Hypothalamus (tissue), 51 donors: ENCODE measurements at regions not wholly inside any gene's neighbourhood (a gene's known extent, or its start where the extent isn't known, plus 50 kb on each side); places are given as distances from the start of the nearest gene placed in this dataset.
"Not testable (repeated sequence)": the region's sequence is repeated elsewhere in the genome, so short reads cannot be mapped to it uniquely, and the experiment has no call there.

Source experiments
- DNase-seq, 51 donors: peaks; one replicate each; lab custom pipeline; 2025; lab: John Stamatoyannopoulos, UW

DNA sequence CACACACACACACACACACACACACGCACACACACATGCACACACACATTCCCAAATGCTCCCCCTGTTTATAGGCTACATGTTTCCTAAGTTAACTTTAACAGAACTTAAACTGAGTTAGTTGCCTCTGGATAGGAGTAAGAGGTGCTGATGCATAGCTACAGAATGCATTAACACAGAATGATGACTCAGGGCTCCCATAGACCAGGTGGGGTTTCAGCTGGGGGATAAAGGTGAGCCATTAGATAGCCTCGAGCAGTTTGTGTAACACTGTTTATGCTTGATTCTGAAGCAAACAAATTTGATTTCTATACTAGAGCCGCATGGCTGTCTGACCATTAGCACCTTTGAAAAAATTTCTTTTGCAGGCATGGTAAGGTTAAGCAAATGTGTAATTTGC is 741.0 kb downstream of the PLCL1 start:
- DNase-seq, result no peak

DNA sequence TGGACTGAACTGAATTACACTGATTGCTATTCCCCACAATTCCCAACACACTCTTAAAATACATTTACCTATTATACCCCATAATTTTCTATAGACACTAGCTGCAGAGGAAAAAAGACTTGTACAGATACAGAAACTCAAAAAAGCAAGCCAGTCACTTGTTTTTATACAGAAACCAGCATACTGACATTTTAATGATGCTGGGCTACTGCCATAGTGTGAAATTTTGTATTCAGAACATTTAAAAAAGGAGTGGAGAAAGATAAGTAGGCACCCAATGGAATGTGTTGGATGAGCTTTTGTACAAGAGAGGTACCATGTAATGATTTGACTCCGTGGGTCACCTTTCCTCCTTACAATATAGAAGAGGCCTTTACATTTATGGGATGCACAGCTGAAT is 740.1 kb downstream of the PLCL1 start:
- no peak for DNase-seq

DNA sequence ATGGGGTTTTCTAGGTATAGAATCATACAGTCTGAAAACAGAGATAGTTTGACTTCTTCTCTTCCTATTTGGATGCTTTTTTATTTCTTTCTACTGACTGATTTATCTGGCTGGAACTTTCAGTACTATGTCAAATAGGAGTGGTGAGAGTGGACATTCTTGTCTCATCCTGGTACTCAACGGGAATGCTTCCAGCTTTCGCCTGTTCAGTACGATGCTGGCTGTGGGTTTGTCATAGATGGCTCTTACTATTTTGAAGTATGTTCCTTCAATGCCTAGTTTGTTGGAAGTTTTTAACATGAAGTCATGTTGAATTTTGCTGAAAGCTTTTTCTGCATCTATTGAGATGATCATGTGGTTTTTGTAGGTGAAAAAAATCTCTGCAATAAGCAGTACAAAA is 730.4 kb downstream of the PLCL1 start:
- no peak for DNase-seq

DNA sequence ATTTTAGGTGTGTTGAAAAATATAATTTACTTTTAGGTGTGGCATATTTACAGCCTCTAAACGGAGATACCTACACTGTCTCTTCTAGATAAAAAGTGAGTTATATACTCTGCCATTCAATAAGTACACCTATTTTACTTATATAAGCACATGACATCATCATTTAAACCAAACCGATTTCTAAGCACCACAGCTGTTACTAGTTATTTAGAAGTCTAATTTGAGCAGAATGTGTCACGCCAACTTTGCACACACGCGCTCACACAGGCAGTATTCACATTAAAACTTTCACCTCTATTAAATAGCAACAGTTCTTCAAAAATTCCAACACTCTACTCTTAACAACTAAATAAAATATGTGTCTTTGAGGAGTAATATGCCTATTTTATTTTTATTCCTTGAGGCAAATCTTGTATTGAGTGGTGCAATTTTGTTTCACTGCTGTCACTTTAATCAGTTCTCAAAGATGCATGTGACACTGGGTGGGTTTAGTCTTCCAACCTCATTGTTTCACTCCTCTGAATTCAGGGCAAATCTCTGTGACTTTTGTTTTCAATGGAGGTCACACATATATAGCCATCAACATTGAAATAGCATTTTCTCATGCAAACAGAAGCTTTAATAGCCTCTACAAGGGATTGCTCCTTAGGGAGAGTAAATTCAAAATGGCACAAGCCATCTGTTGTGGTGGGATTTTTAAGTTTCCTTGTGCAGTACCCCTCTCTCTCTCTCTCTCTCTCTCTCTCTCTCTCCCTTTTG is 721.0 kb downstream of the PLCL1 start:
- no peak for DNase-seq

DNA sequence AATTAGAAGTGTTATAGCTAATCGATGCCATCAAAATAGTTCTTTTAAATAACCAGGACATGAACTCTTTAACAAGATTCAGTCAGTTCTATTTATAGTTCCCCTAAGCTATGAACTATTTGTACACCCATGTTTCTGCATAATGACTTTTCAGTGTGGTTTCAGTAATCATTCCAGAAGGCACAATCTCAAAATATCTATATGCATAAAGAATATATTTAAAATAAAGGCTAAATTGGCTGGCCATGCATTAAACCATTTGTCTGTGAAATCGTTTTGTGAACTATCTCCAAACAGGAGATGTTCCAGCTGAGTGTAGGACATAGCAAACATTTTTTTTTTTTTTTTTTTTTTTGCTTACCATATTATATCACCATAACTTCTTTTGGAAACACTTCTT is 719.3 kb downstream of the PLCL1 start:
- DNase-seq, result no peak

DNA sequence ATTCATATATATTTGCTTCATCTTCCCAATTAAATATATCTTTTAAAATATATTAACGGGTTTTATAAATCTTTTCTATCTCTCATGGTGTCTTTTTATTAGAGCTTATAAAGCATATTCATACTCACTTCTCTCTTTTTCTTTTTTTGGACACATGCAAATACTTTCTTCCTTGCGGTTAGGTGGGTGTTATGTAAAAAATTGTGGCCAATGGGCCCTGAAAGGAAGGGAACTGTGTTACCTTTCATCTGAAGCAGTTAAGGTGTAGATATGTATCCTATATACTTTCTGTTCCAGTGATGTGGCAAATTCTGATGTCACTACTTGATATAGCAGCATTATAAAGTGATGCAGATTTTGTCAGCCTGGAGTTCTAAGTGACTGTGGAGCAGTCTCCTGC is 714.5 kb downstream of the PLCL1 start:
- DNase-seq, result no peak

DNA sequence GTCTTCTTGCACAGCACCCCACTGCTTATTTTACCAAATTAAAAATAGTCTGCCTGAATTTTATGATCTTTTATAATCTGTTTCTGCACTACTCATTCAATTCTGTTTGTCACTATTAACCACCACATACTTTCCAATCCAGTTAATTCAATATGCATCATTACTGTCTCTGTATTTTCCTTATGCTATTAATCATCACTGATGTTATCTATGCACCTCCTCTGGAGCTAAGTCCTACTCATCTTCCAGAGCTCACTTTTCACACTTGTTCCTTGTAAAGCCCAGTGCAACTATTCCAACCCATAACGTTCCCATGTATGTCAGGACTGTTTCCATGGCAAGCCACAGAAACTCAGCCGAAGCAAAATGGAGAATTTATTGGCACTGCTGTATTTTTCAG is 713.6 kb downstream of the PLCL1 start:
- DNase-seq, result no peak

DNA sequence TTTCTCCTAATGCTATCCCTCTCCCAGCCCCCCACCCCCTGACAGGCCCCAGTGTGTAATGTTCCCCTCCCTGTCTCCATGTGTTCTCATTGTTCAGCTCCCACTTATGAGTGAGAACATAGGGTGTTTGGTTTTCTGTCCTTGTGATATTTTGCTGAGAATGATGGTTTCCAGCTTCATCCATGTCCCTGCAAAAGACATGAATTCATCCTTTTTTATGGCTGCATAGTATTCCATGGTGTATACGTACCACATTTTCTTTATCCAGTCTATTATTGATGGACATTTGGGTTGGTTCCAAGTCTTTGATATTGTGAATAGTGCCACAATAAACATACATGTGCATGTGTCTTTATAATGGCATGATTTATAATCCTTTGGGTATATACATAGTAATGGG is 704.2 kb downstream of the PLCL1 start:
- not testable (repeated sequence) for DNase-seq

DNA sequence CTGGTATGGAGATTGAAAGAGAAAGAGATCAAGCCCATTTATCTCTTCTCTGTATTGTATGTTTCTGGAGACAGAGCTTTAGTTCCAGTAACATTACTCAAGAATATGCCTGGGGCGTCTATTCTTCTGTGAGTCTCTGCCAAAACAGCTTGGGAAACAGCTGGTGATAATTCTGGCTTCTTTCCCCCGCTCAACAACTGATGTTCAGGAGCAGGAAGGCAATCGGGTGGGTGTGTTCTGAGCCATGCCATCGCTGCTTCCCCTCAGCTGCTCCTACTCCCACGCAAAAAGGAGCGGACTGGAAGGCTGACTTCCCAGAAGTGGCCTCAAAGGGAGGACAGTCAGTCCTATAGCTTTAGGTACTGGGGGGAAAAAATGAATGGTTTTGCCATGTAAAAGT is 695.1 kb downstream of the PLCL1 start:
- DNase-seq, result peak in 1 of 51 donors; percentile 22

DNA sequence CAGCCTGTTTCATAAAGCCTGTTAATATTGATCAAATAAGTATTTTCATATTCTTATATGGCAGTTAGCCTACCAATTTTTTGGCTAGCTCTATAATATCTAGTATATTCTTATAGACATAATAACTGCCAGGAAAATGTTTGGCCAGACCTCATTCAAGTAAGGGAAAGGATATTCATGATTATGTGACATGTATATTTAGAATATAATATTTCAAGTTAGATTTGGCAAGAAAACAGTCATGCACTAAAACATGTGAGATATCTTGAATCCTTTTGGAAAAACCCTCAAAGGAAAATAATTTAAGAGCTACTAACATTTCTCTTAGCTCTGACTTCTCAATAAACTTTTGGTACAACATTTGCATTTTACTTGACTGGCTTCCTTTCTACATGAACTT is 694.1 kb downstream of the PLCL1 start:
- DNase-seq, result no peak

DNA sequence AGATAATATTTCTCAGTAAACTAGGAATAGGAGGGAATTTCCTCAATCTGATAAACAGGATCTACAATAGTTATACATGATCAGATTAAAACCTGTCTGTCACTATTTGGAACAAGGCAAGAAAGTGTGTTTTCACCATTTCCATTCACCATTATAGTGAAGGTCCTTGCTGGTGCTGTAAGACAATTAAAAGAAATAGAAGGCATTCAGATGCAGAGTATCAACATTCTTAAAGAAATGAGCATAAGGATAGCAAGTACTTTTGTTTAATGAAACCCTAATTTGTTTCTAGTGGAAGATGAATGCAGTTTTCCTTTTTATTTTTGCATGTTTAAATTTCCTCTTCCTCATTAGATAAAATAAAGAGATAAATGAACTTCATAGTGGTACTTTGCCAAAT is 693.7 kb downstream of the PLCL1 start:
- DNase-seq, result no peak

DNA sequence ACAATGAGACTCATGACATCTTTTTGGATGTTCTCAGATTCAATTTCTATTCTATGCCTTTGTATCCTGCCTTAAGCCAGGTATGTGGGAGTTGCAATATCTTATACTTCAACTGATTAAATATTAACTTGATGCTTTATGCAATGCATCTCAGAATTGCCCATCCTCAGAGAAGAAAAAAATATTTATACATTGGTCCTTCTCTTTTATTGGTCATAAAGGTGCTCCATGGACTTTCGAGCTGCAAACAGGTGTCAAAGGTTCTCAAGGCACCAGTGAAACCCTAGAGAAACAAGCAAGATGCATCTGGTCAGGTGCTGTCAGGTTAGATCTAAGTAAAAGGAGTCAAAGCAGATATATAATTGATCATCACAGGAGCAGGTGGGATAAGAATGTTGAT is 690.5 kb downstream of the PLCL1 start:
- DNase-seq, result no peak

DNA sequence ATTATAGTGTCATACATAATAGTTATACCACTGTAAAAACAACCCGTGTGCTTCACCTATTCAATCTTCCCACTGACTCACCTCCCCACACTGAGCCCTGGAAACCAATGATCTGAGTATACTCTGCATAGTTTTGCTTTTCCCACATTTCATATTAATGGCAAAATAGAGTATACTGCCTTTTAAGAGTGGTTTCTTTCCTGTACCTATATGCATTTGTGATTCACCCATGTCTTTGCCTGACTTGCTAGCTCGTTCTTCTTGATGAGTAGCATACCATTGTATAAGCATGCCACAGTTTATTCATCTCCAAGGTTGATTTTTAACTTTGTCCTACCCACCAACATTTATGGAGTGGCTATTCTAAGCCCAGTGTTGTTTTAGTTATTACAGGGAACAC is 686.4 kb downstream of the PLCL1 start:
- DNase-seq, result no peak

DNA sequence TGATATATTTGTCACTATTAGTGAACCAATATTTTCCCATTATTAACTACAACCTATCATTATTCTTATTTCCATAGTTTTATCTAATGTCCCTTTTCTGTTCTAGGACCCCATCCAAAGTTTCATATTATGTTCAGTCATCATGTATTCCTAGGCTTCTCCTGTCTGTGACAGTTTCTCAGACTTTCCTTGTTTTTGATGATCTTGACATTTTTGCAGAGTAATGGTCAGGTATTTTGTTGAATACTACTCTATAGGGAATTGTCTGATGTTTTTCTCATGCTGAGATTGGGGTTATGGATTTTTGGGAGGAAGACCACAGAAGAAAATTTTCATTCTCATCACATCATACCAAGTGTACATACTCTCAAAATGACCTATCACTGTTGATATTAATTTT is 684.6 kb downstream of the PLCL1 start:
- no peak for DNase-seq

DNA sequence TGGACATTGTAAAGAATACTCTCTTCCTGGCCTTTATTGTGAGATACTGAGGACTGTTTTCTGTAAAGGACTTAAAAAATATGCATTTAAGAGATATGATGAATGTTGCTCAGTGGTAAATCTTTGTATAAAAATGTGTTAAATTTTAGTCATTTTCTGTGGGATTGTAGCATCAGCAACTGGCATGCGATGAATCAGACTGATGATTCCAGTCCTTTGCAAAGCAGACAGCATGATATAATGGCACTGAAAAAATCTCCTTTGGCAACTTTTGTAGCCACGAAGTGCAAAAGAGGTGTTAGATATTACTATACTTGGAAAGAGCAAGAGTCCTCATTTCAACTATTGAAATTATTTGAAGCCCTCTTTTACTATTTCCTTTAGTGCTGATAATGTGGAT is 678.7 kb downstream of the PLCL1 start:
- peak in 1 of 51 donors; percentile 1 for DNase-seq

DNA sequence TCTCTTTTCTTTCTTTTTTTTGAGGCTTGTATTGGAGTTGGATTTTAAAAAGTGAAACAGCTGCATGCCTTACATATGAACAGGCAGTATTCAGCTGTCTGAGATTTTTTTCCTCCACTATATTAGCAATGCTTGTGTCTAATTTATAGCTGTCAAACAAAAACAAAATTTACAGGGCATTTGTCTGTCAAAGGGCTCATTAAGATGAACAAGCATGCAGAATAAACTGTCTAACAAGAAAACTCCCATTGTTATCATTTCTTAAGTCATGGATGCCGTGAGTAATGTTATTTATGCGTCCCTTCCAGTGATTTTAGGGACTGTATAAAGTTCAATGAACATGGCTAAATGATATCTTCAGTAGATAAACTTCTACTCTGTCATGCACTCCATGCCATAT is 674.7 kb downstream of the PLCL1 start:
- DNase-seq, result no peak

DNA sequence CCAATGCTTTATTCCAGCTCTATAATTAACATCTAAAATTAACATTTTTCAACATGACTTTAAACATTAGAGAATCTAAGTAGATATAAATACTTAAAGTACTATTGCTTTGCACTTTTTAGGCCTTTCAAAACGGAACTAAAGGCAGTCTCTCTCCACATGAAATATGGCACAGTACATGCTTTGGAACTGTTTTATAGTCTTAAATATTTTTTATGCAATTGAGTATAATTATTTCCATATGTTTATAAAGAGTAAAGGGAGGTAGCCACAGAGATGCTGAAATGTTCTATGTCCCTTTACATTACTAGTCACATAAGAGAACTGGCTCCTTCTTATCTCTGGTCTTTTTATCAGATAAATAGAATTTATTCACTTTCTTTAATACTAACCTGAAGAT is 674.0 kb downstream of the PLCL1 start:
- no peak for DNase-seq

DNA sequence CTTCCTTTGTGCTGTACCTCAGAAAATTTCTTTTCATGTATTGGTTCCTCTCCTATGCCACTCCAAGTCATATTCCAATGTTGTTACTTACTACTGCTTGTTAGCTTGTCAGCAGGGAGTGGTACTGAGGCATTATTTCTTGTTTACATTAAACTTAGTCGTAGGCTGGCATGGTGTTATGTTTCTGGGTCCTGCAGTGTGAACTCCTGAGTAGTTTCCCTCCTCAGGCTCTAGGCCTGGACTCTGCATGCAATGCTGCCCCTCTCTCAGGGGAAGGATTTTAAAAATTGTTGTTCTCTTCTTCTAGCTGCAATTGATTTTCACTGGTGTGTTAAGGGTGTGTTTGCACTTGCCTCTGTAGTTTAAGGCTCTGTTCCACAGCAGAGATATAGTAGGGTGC is 671.6 kb downstream of the PLCL1 start:
- no peak for DNase-seq

DNA sequence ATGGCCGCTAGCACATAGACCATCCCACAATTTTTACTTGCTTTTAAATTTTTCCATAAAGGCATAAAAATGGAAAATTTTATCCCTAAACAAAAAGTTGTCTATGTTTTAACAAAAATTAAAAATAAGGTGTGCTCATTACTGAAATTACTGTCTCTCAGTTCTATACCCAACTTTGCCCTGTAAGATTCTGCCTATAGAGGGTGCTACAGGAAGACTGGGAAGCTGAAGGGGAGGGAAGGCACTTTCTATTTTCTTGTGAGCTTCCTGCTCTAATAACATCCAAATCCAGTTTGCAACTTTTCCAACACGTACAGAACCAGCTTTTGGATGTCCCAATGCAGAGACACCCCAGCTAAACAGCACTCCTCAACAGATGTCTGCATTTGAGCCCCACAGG is 666.9 kb downstream of the PLCL1 start:
- DNase-seq, result no peak

DNA sequence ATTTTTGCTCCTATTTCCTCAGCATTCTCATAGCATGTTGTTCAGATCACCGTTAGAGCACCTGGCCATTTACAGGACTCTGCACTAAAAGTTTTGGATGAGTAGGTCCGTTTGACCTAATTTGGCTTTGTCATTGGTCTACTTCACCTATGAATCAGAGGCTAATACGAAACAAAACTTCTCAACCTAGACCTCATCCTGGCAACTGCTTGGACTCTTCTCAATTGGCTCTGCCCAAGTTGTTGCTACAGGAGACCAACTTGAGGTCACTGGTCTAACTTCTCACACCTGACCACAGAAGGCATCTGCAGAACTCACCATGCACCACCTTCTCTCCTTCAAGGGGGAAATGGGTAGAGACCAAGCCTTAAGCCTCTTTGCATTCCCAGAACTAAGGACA is 663.7 kb downstream of the PLCL1 start:
- no peak for DNase-seq

DNA sequence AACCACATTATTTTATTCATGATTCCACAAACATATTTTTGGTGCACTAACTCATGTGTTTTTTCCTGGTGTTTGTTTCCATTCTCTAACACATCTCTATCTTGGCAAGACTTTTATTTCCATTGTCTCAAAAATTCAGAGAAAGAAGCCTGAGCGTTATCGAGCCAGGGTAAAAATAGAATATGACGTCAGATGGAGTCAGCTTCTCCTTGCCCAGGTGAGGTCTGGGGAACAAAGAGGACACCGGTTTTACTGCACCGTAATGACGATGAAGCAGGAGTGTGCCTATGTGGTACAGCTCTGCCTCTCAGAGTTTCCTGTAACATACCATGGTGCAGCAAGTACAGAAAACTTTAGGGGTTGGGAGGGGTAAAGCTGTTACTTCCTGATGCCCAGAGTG is 661.6 kb downstream of the PLCL1 start:
- no peak for DNase-seq

DNA sequence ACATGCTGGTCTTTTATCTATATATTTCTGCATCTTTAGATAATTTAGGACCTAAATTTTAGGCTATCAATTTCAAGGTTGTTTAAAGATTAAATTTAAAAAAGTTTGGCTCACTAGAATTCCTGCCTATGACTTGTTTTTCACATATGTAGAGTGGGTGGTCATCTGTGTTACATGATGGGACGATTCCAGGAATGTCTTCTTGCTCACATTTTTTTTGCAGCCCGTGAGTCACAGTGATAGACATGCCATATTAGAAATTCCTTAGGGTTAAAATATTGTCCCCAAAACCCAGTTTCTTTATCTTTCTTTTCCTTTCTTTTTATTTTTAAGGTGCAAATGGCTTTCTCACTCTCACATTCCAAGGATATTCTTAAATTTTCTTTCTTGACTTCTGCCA is 652.0 kb downstream of the PLCL1 start:
- DNase-seq, result no peak

DNA sequence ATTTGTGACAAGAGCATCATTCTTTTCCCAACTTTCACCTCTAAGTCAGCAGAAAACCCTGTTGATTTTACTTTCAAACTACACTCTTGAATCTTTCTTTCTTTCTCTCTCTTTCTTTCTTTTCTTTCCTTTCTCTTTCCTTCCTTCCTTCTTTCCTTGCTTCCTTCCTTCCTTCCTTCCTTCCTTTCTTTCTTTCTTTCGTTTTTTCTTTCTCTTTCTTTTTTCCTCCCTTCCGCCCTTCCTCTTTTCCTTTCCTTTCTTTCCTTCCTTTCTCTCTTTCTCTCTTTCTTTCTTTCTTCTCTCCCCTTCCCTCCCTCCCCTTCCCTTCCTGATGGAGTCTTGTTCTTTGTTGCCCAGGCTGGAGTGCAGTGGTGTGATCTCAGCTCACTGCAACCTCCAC is 649.5 kb downstream of the PLCL1 start:
- no peak for DNase-seq
